ENCODE measurements at regions not wholly inside any gene's neighbourhood (a gene's known extent, or its start where the extent isn't known, plus 50 kb on each side); places are given as distances from the start of the nearest gene placed in this dataset.

DNA sequence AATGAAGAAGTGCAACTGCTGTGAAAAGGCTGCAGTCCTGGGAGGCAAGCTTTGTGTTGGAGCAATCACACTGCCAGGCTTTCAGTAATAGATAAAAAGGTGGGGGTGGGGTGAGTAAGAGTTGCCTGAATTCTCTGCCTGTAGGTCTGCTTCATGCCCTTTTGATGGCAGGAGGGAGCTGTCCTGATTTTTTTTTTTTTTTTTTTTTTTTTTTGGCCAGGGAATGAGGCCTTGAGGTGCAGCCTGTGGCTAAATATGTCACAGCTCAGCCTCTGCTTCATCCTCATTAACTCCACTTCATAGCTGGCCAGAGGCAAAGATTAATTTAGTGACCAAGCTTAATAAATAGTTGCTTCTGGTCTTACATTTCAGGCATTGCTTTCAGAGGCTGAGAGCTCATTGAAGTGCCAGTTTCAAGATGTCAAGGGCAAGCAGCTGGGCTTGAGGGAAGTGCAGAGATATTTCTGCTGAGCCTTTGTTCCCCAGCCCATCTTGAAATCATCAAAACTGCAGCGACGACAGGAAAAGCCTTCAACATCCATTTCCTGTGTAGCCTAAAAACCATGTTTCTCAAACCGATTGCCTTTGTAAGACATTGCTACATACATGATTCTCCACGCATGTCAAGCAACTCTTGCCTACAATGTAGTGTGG is 134.7 kb downstream of the MACIR start:
- TF ChIP-seq, protein P1, sequence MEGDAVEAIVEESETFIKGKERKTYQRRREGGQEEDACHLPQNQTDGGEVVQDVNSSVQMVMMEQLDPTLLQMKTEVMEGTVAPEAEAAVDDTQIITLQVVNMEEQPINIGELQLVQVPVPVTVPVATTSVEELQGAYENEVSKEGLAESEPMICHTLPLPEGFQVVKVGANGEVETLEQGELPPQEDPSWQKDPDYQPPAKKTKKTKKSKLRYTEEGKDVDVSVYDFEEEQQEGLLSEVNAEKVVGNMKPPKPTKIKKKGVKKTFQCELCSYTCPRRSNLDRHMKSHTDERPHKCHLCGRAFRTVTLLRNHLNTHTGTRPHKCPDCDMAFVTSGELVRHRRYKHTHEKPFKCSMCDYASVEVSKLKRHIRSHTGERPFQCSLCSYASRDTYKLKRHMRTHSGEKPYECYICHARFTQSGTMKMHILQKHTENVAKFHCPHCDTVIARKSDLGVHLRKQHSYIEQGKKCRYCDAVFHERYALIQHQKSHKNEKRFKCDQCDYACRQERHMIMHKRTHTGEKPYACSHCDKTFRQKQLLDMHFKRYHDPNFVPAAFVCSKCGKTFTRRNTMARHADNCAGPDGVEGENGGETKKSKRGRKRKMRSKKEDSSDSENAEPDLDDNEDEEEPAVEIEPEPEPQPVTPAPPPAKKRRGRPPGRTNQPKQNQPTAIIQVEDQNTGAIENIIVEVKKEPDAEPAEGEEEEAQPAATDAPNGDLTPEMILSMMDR (conservative IDR thresholded peaks at IDR 0.05; ENCODE audit: low read length) = no peak
- TF ChIP-seq EZH2phosphoT487 (IDR thresholded peaks at IDR 0.05; ENCODE audit: borderline replicate concordance) = no peak

Data from Loucy (cell line).